ENCODE measurements at regions not wholly inside any gene's neighbourhood (a gene's known extent, or its start where the extent isn't known, plus 50 kb on each side); places are given as distances from the start of the nearest gene placed in this dataset.

- Histone ChIP-seq H3K36me3 (ENCODE audit: control insufficient read depth, insufficient read depth, low read length) (no peaks in the 10 kb centered on the region), H3K27ac (ENCODE audit: low read depth, low read length) (no peak overlapping the region), H3K4me1 (ENCODE audit: control insufficient read depth, insufficient read depth, low read length) (peaks cover 3% of the 10 kb centered on the region), H3K27me3 (ENCODE audit: control insufficient read depth, insufficient read depth, low read length) (no peaks in the 10 kb centered on the region), H3K4me3 (ENCODE audit: low read depth, low read length) (no peak overlapping the region), H3K9me3 (ENCODE audit: control insufficient read depth, insufficient read depth, low read length) (no peaks in the 10 kb centered on the region)
- WGBS (ENCODE audit: insufficient coverage): 79% methylated on average over 16 of the region's 16 CpGs
- DNase-seq (ENCODE audit: low read depth in 4 of 6, low spot score in 6 of 6): no peak
Measured at GRCh38 chr3:193842029-193842798, 249.2 kb downstream of the OPA1 start.

GRCh38 chr3:193842832-193843473, 249.9 kb downstream of the OPA1 start:
- no peak overlapping the region for H3K4me3 ChIP-seq (ENCODE audit: low read depth, low read length)
- no peaks in the 10 kb centered on the region for H3K27me3 ChIP-seq (ENCODE audit: control insufficient read depth, insufficient read depth, low read length)
- H3K4me1 ChIP-seq (ENCODE audit: control insufficient read depth, insufficient read depth, low read length): peaks cover 3% of the 10 kb centered on the region
- H3K27ac ChIP-seq (ENCODE audit: low read depth, low read length): no peak overlapping the region
- no peaks in the 10 kb centered on the region for H3K9me3 ChIP-seq (ENCODE audit: control insufficient read depth, insufficient read depth, low read length)
- DNase-seq (ENCODE audit: low read depth in 4 of 6, low spot score in 6 of 6): no peak
- 82% methylated on average over 11 of the region's 13 CpGs for WGBS (ENCODE audit: insufficient coverage)
- H3K36me3 ChIP-seq (ENCODE audit: control insufficient read depth, insufficient read depth, low read length): no peaks in the 10 kb centered on the region

GRCh38 chr3:193843474-193844301, 250.7 kb downstream of the OPA1 start:
- no peaks in the 10 kb centered on the region for H3K36me3 ChIP-seq (ENCODE audit: control insufficient read depth, insufficient read depth, low read length)
- DNase-seq (ENCODE audit: low read depth in 4 of 6, low spot score in 6 of 6): no peak
- H3K9me3 ChIP-seq (ENCODE audit: control insufficient read depth, insufficient read depth, low read length): no peaks in the 10 kb centered on the region
- H3K4me1 ChIP-seq (ENCODE audit: control insufficient read depth, insufficient read depth, low read length): peaks cover 3% of the 10 kb centered on the region
- no peaks in the 10 kb centered on the region for H3K27me3 ChIP-seq (ENCODE audit: control insufficient read depth, insufficient read depth, low read length)
- no peak overlapping the region for H3K4me3 ChIP-seq (ENCODE audit: low read depth, low read length)
- H3K27ac ChIP-seq (ENCODE audit: low read depth, low read length): no peak overlapping the region
- 83% methylated on average over 4 of the region's 5 CpGs for WGBS (ENCODE audit: insufficient coverage)

GRCh38 chr3:193844472-193844871, 251.5 kb downstream of the OPA1 start:
- Histone ChIP-seq H3K4me1 (ENCODE audit: control insufficient read depth, insufficient read depth, low read length) (peaks cover 3% of the 10 kb centered on the region), H3K9me3 (ENCODE audit: control insufficient read depth, insufficient read depth, low read length) (no peaks in the 10 kb centered on the region), H3K27ac (ENCODE audit: low read depth, low read length) (no peak overlapping the region), H3K27me3 (ENCODE audit: control insufficient read depth, insufficient read depth, low read length) (no peaks in the 10 kb centered on the region), H3K36me3 (ENCODE audit: control insufficient read depth, insufficient read depth, low read length) (no peaks in the 10 kb centered on the region), H3K4me3 (ENCODE audit: low read depth, low read length) (no peak overlapping the region)
- WGBS (ENCODE audit: insufficient coverage): 93% methylated on average over 3 of the region's 3 CpGs
- DNase-seq (ENCODE audit: low read depth in 4 of 6, low spot score in 6 of 6): no peak

GRCh38 chr3:193845144-193845543, 252.1 kb downstream of the OPA1 start:
- H3K36me3 ChIP-seq (ENCODE audit: control insufficient read depth, insufficient read depth, low read length): no peaks in the 10 kb centered on the region
- no peaks in the 10 kb centered on the region for H3K27me3 ChIP-seq (ENCODE audit: control insufficient read depth, insufficient read depth, low read length)
- DNase-seq (ENCODE audit: low read depth in 4 of 6, low spot score in 6 of 6): no peak
- peaks cover 3% of the 10 kb centered on the region for H3K4me1 ChIP-seq (ENCODE audit: control insufficient read depth, insufficient read depth, low read length)
- H3K27ac ChIP-seq (ENCODE audit: low read depth, low read length): no peak overlapping the region
- H3K9me3 ChIP-seq (ENCODE audit: control insufficient read depth, insufficient read depth, low read length): no peaks in the 10 kb centered on the region
- no peak overlapping the region for H3K4me3 ChIP-seq (ENCODE audit: low read depth, low read length)
- no CpG with 5 or more reads among the region's 4 CpGs for WGBS (ENCODE audit: insufficient coverage)

GRCh38 chr3:193846569-193846968, 253.6 kb downstream of the OPA1 start:
- 96% methylated on average over 2 of the region's 2 CpGs for WGBS (ENCODE audit: insufficient coverage)
- no peaks in the 10 kb centered on the region for H3K36me3 ChIP-seq (ENCODE audit: control insufficient read depth, insufficient read depth, low read length)
- DNase-seq (ENCODE audit: low read depth in 4 of 6, low spot score in 6 of 6): no peak
- H3K4me3 ChIP-seq (ENCODE audit: low read depth, low read length): no peak overlapping the region
- peaks cover 3% of the 10 kb centered on the region for H3K4me1 ChIP-seq (ENCODE audit: control insufficient read depth, insufficient read depth, low read length)
- H3K9me3 ChIP-seq (ENCODE audit: control insufficient read depth, insufficient read depth, low read length): no peaks in the 10 kb centered on the region
- no peak overlapping the region for H3K27ac ChIP-seq (ENCODE audit: low read depth, low read length)
- H3K27me3 ChIP-seq (ENCODE audit: control insufficient read depth, insufficient read depth, low read length): no peaks in the 10 kb centered on the region

GRCh38 chr3:193847402-193847801, 254.4 kb downstream of the OPA1 start:
- Histone ChIP-seq H3K36me3 (ENCODE audit: control insufficient read depth, insufficient read depth, low read length) (no peaks in the 10 kb centered on the region), H3K4me1 (ENCODE audit: control insufficient read depth, insufficient read depth, low read length) (peaks cover 10% of the 10 kb centered on the region), H3K4me3 (ENCODE audit: low read depth, low read length) (no peak overlapping the region), H3K27ac (ENCODE audit: low read depth, low read length) (no peak overlapping the region), H3K27me3 (ENCODE audit: control insufficient read depth, insufficient read depth, low read length) (no peaks in the 10 kb centered on the region), H3K9me3 (ENCODE audit: control insufficient read depth, insufficient read depth, low read length) (no peaks in the 10 kb centered on the region)
- DNase-seq (ENCODE audit: low read depth in 4 of 6, low spot score in 6 of 6): no peak
- 91% methylated on average over 4 of the region's 6 CpGs for WGBS (ENCODE audit: insufficient coverage)

- H3K27me3 ChIP-seq (ENCODE audit: control insufficient read depth, insufficient read depth, low read length): no peaks in the 10 kb centered on the region
- no peak overlapping the region for H3K27ac ChIP-seq (ENCODE audit: low read depth, low read length)
- no peaks in the 10 kb centered on the region for H3K9me3 ChIP-seq (ENCODE audit: control insufficient read depth, insufficient read depth, low read length)
- no peak for DNase-seq (ENCODE audit: low read depth in 4 of 6, low spot score in 6 of 6)
- no peaks in the 10 kb centered on the region for H3K36me3 ChIP-seq (ENCODE audit: control insufficient read depth, insufficient read depth, low read length)
- WGBS (ENCODE audit: insufficient coverage): no CpG with 5 or more reads among the region's 2 CpGs
- H3K4me3 ChIP-seq (ENCODE audit: low read depth, low read length): no peak overlapping the region
- peaks cover 11% of the 10 kb centered on the region for H3K4me1 ChIP-seq (ENCODE audit: control insufficient read depth, insufficient read depth, low read length)
Measured at GRCh38 chr3:193848547-193848946, 255.5 kb downstream of the OPA1 start.

- no peaks in the 10 kb centered on the region for H3K27me3 ChIP-seq (ENCODE audit: control insufficient read depth, insufficient read depth, low read length)
- H3K4me1 ChIP-seq (ENCODE audit: control insufficient read depth, insufficient read depth, low read length): peaks cover 11% of the 10 kb centered on the region
- H3K4me3 ChIP-seq (ENCODE audit: low read depth, low read length): no peak overlapping the region
- WGBS (ENCODE audit: insufficient coverage): 100% methylated on average over 3 of the region's 5 CpGs
- H3K27ac ChIP-seq (ENCODE audit: low read depth, low read length): no peak overlapping the region
- no peak for DNase-seq (ENCODE audit: low read depth in 4 of 6, low spot score in 6 of 6)
- H3K9me3 ChIP-seq (ENCODE audit: control insufficient read depth, insufficient read depth, low read length): no peaks in the 10 kb centered on the region
- no peaks in the 10 kb centered on the region for H3K36me3 ChIP-seq (ENCODE audit: control insufficient read depth, insufficient read depth, low read length)
Measured at GRCh38 chr3:193850084-193850619, 257.1 kb downstream of the OPA1 start.
